ENCODE measurements at regions not wholly inside any gene's neighbourhood (a gene's known extent, or its start where the extent isn't known, plus 50 kb on each side); places are given as distances from the start of the nearest gene placed in this dataset.
"Not testable (repeated sequence)": the region's sequence is repeated elsewhere in the genome, so short reads cannot be mapped to it uniquely, and the experiment has no call there.

- peak; percentile 27 to 88 for ATAC-seq
Measured at GRCh38 chr3:157618075-157618760, 115.0 kb upstream of the VEPH1 start.

- ATAC-seq: no peak
Measured at GRCh38 chr3:157614896-157615295, 111.7 kb upstream of the VEPH1 start.

GRCh38 chr3:157611536-157612076 is 108.4 kb upstream of the VEPH1 start:
- ATAC-seq: peak in 1 of 2 donors; percentile 36

- ATAC-seq: no peak
Measured at GRCh38 chr3:157610876-157611535, 107.8 kb upstream of the VEPH1 start.

- no peak for ATAC-seq
Measured at GRCh38 chr3:157607826-157608405, 104.7 kb upstream of the VEPH1 start.

- ATAC-seq: no peak
Measured at GRCh38 chr3:157606852-157607197, 103.6 kb upstream of the VEPH1 start.

- ATAC-seq: peak; percentile 71 to 80
Measured at GRCh38 chr3:157606011-157606851, 103.0 kb upstream of the VEPH1 start.

GRCh38 chr3:157605356-157605755 is 102.1 kb upstream of the VEPH1 start:
- no peak for ATAC-seq

GRCh38 chr3:157602424-157602823 is 99.2 kb upstream of the VEPH1 start:
- ATAC-seq: no peak

- no peak for ATAC-seq
Measured at GRCh38 chr3:157595259-157595658, 92.0 kb upstream of the VEPH1 start.

- ATAC-seq: no peak
Measured at GRCh38 chr3:157594413-157594812, 91.2 kb upstream of the VEPH1 start.

- no peak for ATAC-seq
Measured at GRCh38 chr3:157592769-157593168, 89.6 kb upstream of the VEPH1 start.

- ATAC-seq: no peak
Measured at GRCh38 chr3:157590273-157590672, 87.1 kb upstream of the VEPH1 start.

- no peak for ATAC-seq
Measured at GRCh38 chr3:157589211-157589610, 86.0 kb upstream of the VEPH1 start.

GRCh38 chr3:157588386-157589060 is 85.3 kb upstream of the VEPH1 start:
- no peak for ATAC-seq

GRCh38 chr3:157586293-157586692 is 83.1 kb upstream of the VEPH1 start:
- no peak for ATAC-seq

GRCh38 chr3:157585386-157585785 is 82.2 kb upstream of the VEPH1 start:
- no peak for ATAC-seq

GRCh38 chr3:157582637-157582973 is 79.4 kb upstream of the VEPH1 start:
- ATAC-seq: no peak

GRCh38 chr3:157581956-157582636 is 78.9 kb upstream of the VEPH1 start:
- not testable (repeated sequence) for ATAC-seq

- ATAC-seq: no peak
Measured at GRCh38 chr3:157581371-157581770, 78.2 kb upstream of the VEPH1 start.

GRCh38 chr3:157578181-157578580 is 75.0 kb upstream of the VEPH1 start:
- ATAC-seq: no peak

GRCh38 chr3:157574531-157574930 is 71.3 kb upstream of the VEPH1 start:
- ATAC-seq: no peak

Data from activated CD4-positive, CD25-positive, alpha-beta regulatory T cell treated with anti-CD3 and anti-CD28 coated beads, Interleukin-2, amount 50 U/mL, for 24 hours (primary cell).